Superior temporal gyrus (tissue), 1 donor: ENCODE measurements at regions not wholly inside any gene's neighbourhood (a gene's known extent, or its start where the extent isn't known, plus 50 kb on each side); places are given as distances from the start of the nearest gene placed in this dataset.
A peak's percentile ranks its signal among the peaks of the same experiment; 100 is the strongest.
"Not testable (repeated sequence)": the region's sequence is repeated elsewhere in the genome, so short reads cannot be mapped to it uniquely, and the experiment has no call there.

ENCODE experiments used
- DNase-seq: peaks from one replicate; pipeline ENCODE4 v3.0.0-alpha.2; 2016; ENCODE audit errors: extremely low spot score

DNA sequence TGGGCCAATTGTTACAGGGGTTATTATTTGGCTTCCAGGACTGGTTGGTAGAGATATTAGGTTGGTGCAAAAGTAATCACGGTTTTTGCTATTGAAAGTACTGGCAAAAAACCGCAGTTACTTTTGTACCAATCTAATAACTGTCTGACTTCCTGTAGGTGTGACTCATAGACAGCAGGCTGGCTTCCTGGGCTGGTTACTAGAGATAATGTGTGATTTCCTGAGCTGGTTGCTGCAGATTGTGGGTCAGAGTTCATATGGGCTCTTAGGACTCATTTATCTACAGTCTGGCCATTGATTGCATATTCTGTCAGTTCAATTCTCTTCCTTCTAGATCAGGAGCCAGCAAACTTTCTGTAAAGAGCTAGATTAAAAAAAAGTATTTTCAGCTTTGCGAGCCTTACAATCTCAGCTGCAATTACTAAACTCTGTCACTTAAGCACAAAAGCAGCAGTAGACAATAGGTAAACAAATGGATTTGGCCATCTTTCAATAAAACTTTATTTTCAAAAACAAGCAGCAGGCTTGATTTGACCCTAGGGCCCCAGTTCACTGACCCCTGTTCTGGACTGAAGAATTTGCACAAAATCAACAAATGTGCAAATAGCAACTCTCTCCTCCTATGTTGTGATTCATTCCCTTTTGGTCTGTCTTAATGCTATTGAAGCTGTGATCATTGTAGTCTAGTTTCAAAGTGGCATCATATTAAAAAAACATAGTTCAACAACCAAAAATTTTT, 50.8 kb upstream of the BOD1L1 start:
- no peak for DNase-seq

DNA sequence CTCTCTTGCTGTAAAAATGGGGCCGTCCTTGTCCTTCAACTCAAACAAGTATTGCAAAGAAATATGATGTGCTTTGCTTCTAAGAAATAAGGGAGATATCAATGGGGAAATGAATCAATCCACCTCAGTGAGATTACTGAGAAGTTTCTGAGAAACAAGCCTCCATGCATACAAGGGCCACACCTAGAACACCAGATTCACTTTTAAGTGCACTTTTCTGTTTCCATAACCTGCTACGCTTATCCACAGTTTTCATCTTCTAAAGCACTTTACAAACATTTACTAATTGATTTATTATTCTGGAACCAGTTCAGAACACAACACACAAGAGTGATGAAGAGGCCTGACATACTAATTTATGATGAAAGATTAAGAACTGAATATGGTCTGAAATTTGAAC, 54.0 kb upstream of the BOD1L1 start:
- DNase-seq = no peak

DNA sequence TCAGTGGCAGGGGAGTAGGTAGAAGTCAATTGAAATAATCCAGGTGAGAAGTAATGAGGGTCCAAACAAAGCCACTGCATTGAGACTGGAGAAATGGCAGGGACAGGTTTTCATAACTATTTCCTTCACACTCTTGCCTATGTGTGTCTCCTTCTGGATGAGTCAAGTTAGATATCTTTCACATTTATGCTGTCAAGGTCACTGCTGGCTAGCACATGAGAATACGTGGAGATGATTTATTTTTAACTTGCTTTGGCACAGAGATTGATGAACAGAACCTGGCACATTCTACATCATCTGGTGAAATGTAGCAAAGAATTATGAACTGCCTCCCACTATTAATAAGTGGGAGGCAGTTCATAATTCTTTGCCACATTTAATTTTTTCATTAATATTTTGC, 66.7 kb upstream of the BOD1L1 start:
- DNase-seq = no peak

DNA sequence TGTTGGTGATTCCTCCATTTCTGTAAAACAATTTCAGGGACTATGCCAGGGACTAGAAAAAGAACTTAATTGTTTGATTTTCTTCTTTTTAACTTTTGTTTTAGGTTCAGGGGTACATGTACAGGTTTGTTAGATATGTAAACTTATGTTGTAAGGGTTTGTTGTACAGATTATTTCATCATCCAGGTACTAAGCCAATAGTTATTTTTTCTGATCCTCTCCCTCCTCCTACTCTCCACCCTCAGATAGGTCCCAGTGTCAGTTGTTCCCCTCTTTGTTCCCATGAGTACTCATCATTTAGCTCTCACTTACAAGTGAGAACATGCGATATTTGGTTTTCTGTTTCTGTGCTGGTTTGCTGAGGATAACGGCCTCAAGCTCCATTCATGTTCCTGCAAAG, 70.8 kb upstream of the BOD1L1 start:
- no peak for DNase-seq

DNA sequence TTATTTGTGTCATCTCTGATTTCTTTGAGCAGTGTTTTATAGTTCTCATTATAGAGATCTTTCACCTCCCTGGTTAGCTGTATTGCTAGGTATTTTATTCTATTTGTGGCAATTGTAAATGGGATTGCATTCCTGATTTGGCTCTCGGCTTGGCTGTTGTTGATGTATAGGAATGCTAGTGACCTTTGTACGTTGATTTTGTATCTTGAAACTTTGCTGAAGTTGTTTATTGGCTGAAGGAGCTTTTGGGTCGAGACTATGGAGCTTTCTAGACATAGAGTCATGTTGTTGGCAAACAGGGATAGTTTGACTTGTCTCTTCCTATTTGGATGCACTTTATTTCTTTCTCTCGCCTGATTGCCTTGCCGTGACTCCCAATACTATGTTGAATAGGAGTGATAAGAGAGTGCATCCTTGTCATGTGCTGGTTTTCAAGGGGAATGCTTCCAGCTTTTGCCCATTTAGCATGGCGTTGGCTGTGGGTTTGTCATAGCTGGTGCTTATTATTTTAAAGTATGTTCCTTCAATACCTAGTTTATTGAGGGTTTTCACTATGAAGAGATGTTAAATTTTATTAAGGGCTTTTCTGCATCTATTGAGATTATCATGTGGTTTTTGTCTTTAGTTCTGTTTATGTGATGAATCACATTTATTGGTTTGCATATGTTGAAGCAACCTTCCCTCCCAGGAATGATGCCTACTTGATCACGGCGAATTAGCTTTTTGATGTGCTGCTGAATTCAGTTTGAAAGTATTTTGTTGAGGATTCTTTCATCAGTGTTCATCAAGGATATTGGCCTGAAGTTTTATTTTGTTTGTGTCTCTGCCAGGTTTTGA, 72.7 kb upstream of the BOD1L1 start:
- DNase-seq = no peak

DNA sequence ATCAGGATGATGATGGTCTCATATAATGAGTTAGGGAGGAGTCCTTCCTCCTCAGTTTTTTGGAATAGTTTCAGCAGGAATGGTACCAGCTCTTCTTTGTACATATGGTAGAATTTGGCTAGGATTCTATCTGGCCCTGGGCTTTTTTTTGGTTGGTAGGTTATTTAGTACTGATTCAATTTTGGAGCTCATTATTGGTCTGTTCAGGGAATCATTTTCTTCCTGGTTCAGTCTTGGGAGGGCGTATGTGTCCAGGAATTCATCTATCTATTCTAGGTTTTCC, 73.3 kb upstream of the BOD1L1 start:
- DNase-seq = not testable (repeated sequence)

DNA sequence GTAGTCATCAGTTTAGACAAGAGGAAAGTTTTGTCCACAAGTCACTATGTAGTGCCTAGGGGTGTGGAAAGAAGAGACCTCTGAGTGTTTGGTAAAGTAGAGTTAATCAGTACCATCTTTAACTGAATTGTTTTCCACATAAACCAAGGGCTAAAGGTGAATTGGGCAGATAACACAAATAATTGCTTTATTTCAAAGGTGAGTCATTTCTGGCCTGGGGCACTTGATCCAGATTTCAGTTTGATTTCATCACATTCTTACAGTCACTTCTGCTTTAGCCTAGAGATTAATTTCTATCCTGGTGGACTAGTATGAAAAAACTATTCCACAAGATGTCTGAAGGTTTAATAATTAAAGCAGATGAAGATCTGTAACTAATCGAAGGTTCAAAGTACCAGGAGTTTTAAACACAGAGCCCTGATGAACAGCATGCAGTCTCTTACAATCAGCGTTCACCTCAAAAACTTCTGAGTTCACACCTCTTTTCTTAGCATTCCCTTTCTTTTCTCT, 74.5 kb upstream of the BOD1L1 start:
- no peak for DNase-seq

DNA sequence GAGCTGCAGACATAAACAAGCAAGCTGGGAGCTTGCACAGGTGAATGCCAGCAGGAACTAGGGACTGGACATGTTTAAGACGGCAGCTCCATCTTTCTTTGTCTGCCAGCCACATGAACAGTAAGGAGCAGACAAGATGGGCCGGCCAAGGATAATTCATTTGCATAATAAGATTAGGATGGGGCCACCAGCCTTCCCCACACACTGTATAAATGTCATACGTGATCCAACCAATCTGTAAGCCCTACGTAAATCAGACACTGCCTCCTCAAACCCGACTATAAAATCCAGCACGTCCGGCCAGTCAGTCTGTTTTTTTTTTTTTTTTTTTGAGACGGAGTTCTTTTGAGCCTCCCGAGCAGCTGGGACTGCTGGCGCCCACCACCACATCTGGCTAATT, 75.6 kb upstream of the BOD1L1 start:
- no peak for DNase-seq

DNA sequence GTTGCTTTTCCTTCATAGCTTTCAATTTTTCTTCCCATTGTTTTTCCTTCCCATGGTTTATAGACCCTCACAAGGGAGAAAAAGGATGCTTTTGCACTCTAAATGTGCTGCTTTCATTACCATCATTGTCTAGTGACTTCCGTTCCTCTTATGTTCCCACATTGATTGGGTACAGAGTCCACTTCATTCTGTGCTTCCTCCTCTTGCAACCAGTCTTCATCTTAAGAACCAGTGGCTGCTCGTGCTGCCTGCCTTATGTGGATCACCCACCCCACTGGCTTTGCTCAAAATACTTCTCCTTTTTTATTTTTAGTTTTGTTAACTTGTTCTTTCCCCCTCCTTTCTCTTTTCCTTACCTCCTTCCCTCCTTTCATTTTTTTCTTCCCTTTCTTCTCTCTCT, 76.5 kb upstream of the BOD1L1 start:
- no peak for DNase-seq

DNA sequence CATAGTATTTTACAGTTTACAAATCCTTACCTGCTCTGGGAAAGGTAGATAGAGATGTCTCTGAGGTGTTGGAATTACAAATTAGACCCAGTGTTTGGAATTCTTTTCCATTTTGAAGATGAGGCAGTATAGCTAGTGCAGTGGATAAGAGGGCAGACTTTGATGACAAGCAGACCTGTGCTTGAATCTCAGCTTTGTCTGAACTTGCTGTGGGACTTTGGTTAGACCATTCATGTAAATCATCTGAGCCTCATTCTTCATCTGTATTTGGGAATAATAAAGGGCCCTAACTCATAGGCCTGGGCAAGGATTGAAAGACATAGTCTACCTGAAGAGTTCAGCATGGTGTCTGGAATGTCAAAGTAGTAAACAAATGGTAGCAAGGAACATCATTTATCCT, 77.2 kb upstream of the BOD1L1 start:
- DNase-seq = no peak

DNA sequence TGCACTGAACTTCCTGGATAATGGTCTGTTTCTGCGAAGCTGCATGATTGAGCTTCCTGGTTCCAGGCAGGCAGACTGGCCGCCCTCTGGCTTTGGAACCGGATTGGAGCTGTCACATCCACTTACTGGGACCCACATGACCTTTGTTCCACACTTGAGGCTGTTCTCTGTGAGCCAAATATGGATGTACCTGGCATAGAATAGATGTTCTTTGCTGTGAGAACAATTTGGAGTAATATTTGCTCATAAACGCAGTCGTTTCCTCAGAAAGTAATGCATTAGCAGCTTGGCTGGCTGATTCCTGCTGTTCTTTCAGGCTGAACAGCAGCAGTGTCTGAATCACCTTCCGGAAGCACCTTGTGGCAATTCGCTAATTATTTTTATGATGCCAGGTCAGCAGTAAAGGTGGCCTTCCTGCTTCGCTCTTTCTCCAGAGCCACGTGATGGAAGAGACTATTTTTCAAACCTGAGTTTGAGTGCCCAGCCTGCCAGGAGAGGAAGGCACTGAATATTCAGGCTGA, 78.1 kb upstream of the BOD1L1 start:
- DNase-seq = no peak

DNA sequence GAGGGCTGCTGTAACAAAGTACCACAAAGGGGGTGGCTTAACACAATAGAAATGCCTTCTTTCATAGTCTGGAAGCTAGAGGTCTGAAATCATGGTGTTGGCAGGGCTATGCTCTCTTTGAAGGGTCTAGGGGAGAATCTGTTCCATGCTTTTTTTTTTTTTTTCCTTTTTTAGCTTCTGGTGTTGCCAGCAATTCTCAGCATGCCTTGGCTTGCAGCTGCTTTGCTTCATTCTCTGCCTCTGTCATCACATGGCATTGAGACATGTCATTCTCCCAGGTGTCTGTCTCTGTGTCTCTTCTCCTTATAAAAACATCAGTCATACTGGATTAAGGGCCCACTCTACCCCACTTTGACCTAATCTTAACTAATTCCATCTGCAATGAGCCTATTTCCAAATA, 78.6 kb upstream of the BOD1L1 start:
- DNase-seq = no peak

DNA sequence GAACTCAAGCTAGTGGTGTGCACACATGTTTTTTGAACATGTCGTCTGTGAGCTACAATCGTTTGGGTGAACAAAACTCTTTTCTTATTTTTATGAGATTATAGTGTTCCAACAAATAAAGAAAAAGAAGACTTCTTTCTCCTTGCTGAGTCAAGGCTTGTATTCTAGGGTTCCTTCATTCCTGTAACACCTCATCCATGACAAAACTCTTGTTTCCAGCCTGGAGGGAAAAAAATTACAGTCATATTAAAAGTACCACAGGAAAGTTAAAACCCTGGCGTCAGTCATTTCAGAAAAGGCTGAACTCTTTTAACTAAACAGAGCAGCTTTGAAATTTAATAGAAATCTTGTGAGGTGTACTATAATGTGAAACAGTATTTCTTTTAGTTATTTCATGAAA, 79.2 kb upstream of the BOD1L1 start:
- no peak for DNase-seq

DNA sequence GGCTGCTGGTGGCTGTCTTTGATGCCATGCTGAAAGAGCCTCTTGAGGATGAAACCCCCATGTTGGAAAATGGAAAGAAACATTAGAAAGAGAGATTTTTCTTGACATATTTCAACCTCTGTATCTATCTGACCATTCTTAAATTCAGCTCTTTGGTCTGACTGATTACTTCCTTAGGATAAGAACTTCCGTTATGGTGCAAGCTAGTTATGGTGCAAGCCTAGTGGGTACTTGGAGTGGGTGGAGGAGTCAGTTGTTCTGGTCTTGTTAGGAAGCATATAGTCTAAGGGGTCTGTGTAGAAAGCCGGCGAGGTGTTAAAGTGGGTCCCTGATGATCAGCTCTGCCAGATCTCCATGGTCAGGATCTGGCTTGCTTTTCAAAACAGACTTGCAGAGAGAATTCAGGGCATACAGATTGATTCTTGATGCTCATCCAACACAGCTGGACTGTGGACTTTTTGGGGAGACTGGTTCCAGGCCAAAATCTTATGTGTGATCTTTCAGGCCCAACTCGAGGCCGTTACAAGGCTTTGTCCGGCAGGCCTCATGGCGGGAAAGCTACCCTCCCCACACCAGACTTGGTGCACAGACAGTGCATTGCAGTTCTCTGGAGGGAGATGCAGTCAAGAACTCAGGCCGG, 82.8 kb upstream of the BOD1L1 start:
- no peak for DNase-seq

DNA sequence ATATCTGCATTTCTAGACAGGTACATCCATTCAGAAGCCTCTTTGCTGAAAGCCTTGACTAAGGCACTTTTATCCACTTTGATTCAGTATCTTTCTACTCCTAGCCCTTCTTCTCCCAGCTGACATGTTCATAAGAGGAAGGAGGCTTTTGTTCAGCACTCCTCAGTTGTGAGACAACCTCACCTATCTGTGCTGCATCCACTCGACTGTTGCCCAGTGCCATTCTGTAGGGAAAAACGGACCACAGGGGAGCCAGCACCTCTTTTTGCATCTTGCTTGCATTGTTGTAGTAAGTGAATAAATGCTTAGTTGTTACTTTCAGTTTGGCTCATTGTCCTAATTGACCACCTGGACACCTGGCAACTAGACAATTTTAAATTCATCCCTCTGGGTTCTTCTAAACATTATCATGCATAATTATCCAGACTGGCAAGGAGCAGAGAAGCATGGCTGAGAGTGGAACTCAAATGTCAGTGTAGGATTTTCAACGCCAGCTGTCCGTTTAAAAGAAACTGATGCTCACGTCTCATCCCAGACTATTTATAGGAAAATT, 83.8 kb upstream of the BOD1L1 start:
- DNase-seq = no peak

DNA sequence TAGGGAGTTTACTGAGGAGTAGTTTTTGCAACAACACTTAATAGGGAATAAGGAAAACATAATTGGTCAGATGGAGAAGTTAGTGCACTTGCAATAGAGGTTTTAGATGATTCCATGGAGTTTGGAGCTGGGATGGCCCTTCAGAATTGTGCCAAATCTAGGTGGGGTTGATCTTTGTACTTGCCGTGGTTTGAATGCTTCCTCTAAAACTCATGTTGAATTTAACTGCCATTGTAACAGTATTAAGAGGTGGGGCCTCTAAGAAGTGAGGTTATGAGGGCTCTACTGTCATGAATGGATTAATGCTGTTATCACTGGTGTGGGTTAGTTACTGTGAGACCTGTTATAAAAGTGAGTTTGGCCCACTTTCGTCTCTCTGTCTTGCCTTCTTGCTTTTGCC, 94.4 kb upstream of the BOD1L1 start:
- no peak for DNase-seq

DNA sequence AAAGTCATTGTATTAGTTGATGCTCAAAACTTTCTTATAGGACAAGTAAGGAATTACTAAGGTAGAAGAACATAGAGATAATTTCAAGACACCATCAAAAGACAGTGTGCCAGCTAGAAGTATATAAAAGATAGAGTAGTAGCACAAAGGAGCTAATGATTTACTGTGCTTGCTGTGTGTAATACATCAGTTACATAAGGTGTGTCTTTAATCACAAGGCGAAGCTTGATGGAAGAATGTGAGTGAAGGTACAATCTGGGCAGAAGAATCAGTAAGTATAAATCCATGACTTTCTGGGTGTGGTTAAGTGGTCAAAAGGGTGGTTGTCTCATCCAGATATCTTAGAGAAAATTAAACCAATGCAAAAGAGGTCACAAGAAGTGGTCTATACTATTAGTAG, 95.1 kb upstream of the BOD1L1 start:
- no peak for DNase-seq

DNA sequence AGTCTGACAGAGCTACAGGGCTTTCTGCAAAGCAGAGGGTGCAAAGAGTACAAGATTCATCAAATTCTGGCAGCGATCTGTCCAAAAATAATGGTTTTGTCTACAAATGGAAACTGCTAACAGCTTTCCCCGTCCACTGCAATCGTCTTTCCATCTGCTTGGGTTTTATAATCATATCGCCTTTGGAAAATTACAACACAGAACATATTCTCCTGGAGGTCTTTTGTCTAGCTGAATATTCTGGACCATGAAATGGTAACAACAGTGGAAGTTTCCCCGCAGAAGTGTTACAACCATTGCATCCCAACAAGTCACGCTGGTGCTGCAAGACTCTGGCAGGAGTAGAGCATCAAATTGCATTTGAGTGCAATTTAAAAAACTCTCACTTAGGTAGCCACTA, 101.2 kb upstream of the BOD1L1 start:
- DNase-seq = peak; percentile 70

DNA sequence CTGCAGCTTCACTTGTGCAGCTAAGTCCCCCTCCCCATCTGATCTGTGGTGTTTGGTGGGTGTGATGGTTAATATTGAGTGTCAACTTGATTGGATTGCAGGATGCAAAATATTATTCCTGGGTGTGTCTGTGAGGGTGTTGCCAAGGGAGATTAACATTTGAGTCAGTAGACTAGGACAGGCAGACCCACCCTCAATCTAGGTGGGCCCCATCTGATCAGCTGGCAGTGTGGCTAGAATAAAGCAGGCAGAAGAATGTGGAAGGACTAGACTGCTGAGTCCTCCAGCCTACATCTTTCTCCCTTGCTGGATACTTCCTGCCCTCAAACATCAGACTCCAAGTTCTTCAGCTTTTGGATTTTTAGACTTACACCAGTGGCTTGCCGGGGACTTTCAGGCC, 103.5 kb upstream of the BOD1L1 start:
- no peak for DNase-seq

DNA sequence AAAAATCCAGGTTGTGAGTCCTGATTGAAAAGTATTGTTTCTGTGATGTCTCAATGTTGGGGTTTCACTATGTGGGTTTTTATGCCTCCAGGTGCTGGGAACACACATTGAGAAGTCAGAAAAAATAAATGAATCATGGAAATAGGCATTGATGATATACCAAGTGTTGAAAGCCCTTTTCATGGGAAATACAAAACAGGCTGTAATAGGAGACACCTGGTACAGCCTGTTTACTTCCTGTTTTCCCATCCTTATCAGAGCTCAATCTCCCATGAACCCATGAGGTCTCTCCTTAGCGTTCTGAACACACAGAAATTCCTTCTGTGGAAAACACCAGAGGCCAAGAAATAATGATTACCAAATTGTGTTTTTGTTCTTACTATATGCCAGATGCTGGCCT, 106.3 kb upstream of the BOD1L1 start:
- DNase-seq = no peak

DNA sequence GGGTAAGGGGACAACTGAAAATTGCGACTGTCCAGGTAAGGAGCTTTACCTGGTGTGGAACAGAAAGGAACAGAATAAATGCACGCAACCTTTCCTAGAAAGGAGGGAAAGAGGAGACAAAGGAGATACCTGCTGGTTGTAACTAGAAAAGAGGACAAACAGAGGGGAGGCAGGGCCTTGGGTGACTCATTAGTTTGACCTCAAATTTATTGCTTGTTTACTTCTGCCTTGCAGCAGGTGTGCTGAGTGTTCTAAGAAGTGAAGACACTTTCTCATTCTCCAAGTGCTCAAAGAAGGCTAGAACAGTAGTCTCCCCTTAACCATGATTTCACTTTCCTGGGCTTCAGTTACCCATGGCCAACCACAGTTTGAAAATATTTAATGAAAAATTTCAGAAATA, 123.1 kb upstream of the BOD1L1 start:
- DNase-seq = no peak

DNA sequence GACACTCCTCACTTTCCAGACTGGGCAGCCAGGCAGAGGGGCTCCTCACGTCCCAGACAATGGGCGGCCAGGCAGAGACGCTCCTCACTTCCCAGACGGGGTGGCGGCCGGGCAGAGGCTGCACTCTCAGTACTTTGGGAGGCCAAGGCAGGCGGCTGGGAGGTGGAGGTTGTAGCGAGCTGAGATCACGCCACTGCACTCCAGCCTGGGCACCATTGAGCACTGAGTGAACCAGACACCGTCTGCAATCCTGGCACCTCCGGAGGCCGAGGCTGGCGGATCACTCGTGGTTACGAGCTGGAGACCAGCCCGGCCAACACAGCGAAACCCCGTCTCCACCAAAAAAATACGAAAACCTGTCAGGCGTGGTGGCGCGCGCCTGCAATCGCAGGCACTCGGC, 134.1 kb upstream of the BOD1L1 start:
- not testable (repeated sequence) for DNase-seq
